ENCODE measurements at regions not wholly inside any gene's neighbourhood (a gene's known extent, or its start where the extent isn't known, plus 50 kb on each side); places are given as distances from the start of the nearest gene placed in this dataset.

DNA sequence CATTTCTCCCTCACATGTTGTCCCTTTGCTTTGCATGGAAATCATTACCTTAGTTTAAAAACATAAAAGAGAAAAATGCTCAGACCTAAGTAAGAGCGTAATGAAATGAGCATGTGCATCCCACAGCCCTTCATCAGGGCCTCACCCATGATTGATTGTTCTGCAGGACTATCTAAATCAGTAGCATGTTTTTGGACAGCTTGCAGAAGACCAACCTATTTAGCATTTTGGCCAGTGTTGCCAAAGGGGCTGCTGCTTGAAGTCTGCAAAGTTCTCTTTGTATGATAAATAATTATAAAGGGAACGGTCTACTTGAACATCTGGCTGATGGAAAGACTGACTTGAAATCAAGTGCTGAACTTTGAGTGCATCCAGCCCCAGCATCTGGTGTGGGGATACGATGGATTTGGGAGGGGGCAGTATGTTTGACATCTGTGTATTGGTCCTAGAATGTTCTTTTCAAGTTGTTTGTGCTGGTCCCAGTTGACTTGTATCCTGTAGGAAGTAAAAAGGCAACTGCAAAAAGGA is 76.1 kb upstream of the LIMCH1 start:
- TF ChIP-seq, protein P1, sequence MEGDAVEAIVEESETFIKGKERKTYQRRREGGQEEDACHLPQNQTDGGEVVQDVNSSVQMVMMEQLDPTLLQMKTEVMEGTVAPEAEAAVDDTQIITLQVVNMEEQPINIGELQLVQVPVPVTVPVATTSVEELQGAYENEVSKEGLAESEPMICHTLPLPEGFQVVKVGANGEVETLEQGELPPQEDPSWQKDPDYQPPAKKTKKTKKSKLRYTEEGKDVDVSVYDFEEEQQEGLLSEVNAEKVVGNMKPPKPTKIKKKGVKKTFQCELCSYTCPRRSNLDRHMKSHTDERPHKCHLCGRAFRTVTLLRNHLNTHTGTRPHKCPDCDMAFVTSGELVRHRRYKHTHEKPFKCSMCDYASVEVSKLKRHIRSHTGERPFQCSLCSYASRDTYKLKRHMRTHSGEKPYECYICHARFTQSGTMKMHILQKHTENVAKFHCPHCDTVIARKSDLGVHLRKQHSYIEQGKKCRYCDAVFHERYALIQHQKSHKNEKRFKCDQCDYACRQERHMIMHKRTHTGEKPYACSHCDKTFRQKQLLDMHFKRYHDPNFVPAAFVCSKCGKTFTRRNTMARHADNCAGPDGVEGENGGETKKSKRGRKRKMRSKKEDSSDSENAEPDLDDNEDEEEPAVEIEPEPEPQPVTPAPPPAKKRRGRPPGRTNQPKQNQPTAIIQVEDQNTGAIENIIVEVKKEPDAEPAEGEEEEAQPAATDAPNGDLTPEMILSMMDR (conservative IDR thresholded peaks at IDR 0.05; ENCODE audit: low read depth, low read length) = no peak
- TF ChIP-seq EZH2 (IDR thresholded peaks at IDR 0.05; ENCODE audit: low read length, unreplicated experiment) = no peak

Measured in PC-3 (cell line).